Caki2 (cell line): ENCODE measurements at regions not wholly inside any gene's neighbourhood (a gene's known extent, or its start where the extent isn't known, plus 50 kb on each side); places are given as distances from the start of the nearest gene placed in this dataset.

Experiments used
- DNase-seq: peaks from one replicate; pipeline ENCODE4 v3.0.0-alpha.2; 2015; ENCODE audit warnings: low read depth
- in situ Hi-C: cut with HindIII; loops from 2 replicates; pipeline ENCODE4 v1.10.0; 2016; ENCODE audit warnings: low sequenced_read_pairs, low pct_unique_long_range_greater_than_20kb, mixed read lengths

DNA sequence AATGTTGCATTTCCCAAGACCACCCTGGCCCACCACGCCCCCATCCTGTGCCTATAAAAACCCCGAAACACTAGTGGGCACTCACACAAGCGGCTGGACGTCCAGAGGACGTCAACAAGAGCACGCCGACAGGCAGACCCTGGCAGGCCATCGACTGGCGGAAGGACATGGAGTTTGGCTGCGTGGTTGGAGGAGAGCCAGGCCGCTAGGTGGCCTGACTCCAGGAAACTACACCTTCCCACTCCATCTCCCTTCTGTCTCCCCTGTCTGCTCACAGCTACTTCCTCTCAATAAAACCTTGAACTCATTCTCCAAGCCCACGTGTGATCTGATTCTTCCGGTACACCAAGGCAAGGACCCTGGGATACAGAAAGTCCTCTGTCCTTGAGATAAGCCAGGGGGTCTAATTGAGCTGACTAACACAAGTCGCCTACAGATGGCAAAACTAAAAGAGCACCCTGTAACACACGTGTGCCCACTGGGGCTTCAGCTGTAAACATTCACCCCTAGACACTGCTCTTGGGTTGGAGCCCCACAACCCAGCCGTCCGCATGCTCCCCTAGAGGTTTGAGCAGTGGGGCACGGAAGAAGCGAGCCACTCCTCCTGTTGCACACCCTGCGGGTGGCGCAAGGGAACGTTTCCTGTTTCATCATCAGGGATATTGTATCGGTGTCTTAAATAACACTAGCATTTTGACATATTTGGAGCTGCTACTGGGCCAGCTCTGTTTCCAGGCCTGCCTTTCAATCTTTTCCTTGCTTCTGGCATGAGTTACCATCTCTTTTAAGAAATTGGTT lies 54.5 kb upstream of the TAF11L2 start:
- no peak for DNase-seq
- in situ Hi-C loops: no loop called here

GRCh38 chr5:17444496-17444895 lies 53.5 kb upstream of the TAF11L2 start:
- no peak for DNase-seq
- in situ Hi-C loops: no loop called here

DNA sequence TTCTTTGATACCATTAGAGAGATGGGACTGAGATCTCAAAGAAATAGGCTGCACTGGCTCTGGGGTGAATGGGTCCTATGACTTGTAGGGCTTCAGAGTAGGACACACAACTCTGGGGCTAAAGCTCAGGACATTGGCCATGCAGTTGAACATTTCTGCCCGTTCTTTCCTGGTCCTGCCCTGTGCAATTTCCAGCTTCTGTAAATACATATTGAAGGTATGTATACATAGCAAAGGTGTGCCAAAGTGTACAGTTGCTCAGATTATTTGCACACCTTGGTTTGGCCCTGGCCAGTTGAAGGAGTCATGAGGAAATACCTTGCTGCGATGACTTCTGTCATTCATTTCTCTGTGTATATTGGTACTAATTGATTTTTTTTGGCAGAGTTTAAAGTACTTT lies 52.8 kb upstream of the TAF11L2 start:
- in situ Hi-C loops: no loop called here
- no peak for DNase-seq
